IMR-90 (cell line): ENCODE measurements at regions not wholly inside any gene's neighbourhood (a gene's known extent, or its start where the extent isn't known, plus 50 kb on each side); places are given as distances from the start of the nearest gene placed in this dataset.

Source experiments
- ATAC-seq: fragments of 200-7000 bp; cut with Tn5 transposase; 2 replicates; pipeline ENCODE4 v1.9.1; 2020; ENCODE audit warnings: low read depth, mild to moderate bottlenecking, moderate library complexity
- BruUV-seq: library from RNA; stranded (reverse); fragments of 400-500 nt; replicated peaks from 2 replicates; lab custom pipeline; 2021; lab: Mats Ljungman, UMichigan
- CTCF ChIA-PET: fragments of 300-600 bp; formaldehyde crosslinking; extraction: SDS; loops from one replicate; lab custom pipeline; 2021; ENCODE audit warnings: antibody characterized with exemption; lab: Yijun Ruan, JAX
- POLR2A ChIA-PET: fragments of 300-600 bp; sonication (Branson Sonifier 250); formaldehyde crosslinking; loops from one replicate; lab custom pipeline; 2022; ENCODE audit warnings: antibody characterized with exemption; ENCODE audit not compliant: unreplicated experiment; lab: Charles Lee
- DNase-seq: peaks from one replicate; pipeline ENCODE4 v3.0.0; 2013
- H2AFZ ChIP-seq: replicated peaks from 2 replicates; pipeline ENCODE3; 2013; ENCODE audit warnings: low read length, mild to moderate bottlenecking; ENCODE audit not compliant: poor library complexity
- H2AK5ac ChIP-seq: 2 replicates; pipeline ENCODE4 v1.6.1; 2013; ENCODE audit warnings: low read depth, low read length, inconsistent platforms
- H2AK9ac ChIP-seq: replicated peaks from 2 replicates; pipeline ENCODE3; 2013; ENCODE audit warnings: mild to moderate bottlenecking, low read depth, low read length, moderate library complexity; ENCODE audit not compliant: poor library complexity
- H2BK120ac ChIP-seq: 2 replicates; pipeline ENCODE4 v1.6.1; 2013; ENCODE audit warnings: low read depth, low read length, inconsistent platforms
- H2BK15ac ChIP-seq: 3 replicates; pipeline ENCODE4 v1.6.1; 2013; ENCODE audit warnings: low read depth, low read length, inconsistent platforms
- H2BK20ac ChIP-seq: 2 replicates; pipeline ENCODE4 v1.6.1; 2013; ENCODE audit warnings: low read depth, mild to moderate bottlenecking, inconsistent platforms, low read length, moderate library complexity
- H2BK5ac ChIP-seq: 2 replicates; pipeline ENCODE4 v1.6.1; 2013; ENCODE audit warnings: mild to moderate bottlenecking, low read depth, low read length, inconsistent platforms; ENCODE audit not compliant: poor library complexity, severe bottlenecking
- H3K14ac ChIP-seq: replicated peaks from 2 replicates; pipeline ENCODE4 v1.6.1; 2013; ENCODE audit warnings: low read depth, low read length, inconsistent platforms
- H3K18ac ChIP-seq: 2 replicates; pipeline ENCODE4 v1.6.1; 2013; ENCODE audit warnings: low read depth, low read length, control low read depth
- H3K23ac ChIP-seq: 2 replicates; pipeline ENCODE4 v1.6.1; 2013; ENCODE audit warnings: low read depth, low read length, inconsistent platforms
- H3K27ac ChIP-seq: 2 replicates; pipeline ENCODE4 v1.5.1; 2013; ENCODE audit warnings: mild to moderate bottlenecking, control low read depth, low read length; ENCODE audit not compliant: insufficient read depth
- H3K27me3 ChIP-seq: 2 replicates; pipeline ENCODE4 v1.6.1; 2013; ENCODE audit warnings: low read length; ENCODE audit not compliant: control insufficient read depth, insufficient read depth
- H3K36me3 ChIP-seq: 2 replicates; pipeline ENCODE4 v1.6.1; 2013; ENCODE audit warnings: low read length, mixed read lengths; ENCODE audit not compliant: control insufficient read depth, insufficient read depth
- H3K4ac ChIP-seq: 2 replicates; pipeline ENCODE4 v1.6.1; 2013; ENCODE audit warnings: low read depth, low read length, inconsistent platforms
- H3K4me1 ChIP-seq: 2 replicates; pipeline ENCODE4 v1.6.1; 2013; ENCODE audit warnings: low read length, mixed read lengths; ENCODE audit not compliant: control insufficient read depth, insufficient read depth
- H3K4me2 ChIP-seq: 2 replicates; pipeline ENCODE4 v1.6.1; 2013; ENCODE audit warnings: low read depth, mild to moderate bottlenecking, control low read depth, low read length, moderate library complexity
- H3K4me3 ChIP-seq: 2 replicates; pipeline ENCODE4 v1.5.1; 2013; ENCODE audit warnings: low read depth, mild to moderate bottlenecking, control low read depth, low read length, moderate library complexity; ENCODE audit not compliant: insufficient read depth
- H3K56ac ChIP-seq: 2 replicates; pipeline ENCODE4 v1.6.1; 2013; ENCODE audit warnings: low read length, inconsistent platforms; ENCODE audit not compliant: insufficient read depth; ENCODE audit errors: extremely low read depth
- H3K79me1 ChIP-seq, 2 experiments: 2 replicates each; pipeline ENCODE4 v1.6.1; 2013; ENCODE audit warnings: low read length in 2 of 2, inconsistent platforms in 1 of 2, low read depth in 1 of 2
- H3K9ac ChIP-seq: 2 replicates; pipeline ENCODE4 v1.6.1; 2013; ENCODE audit warnings: low read depth, low read length, control low read depth
- H3K9me1 ChIP-seq: 2 replicates; pipeline ENCODE4 v1.6.1; 2013; ENCODE audit warnings: low read length, inconsistent platforms; ENCODE audit not compliant: insufficient read depth
- H3K9me3 ChIP-seq: 2 replicates; pipeline ENCODE4 v1.6.1; 2013; ENCODE audit warnings: low read length; ENCODE audit not compliant: control insufficient read depth, insufficient read depth
- H4K20me1 ChIP-seq: 2 replicates; pipeline ENCODE4 v1.6.1; 2013; ENCODE audit warnings: low read length, inconsistent platforms; ENCODE audit not compliant: insufficient read depth
- H4K5ac ChIP-seq: 2 replicates; pipeline ENCODE4 v1.6.1; 2013; ENCODE audit warnings: mild to moderate bottlenecking, low read depth, low read length, control low read depth
- H4K8ac ChIP-seq, 2 experiments: 2 replicates each; pipeline ENCODE4 v1.6.1; 2013; ENCODE audit warnings: low read depth in 2 of 2, low read length in 2 of 2, control low read depth in 1 of 2, inconsistent platforms in 1 of 2
- H4K91ac ChIP-seq: 2 replicates; pipeline ENCODE4 v1.6.1; 2013; ENCODE audit warnings: low read depth, low read length, inconsistent platforms; ENCODE audit not compliant: insufficient read depth
- BHLHE40 ChIP-seq: fragments of 150-350 bp; IDR thresholded peaks from 2 replicates; pipeline ENCODE4 v1.6.1; 2016; ENCODE audit warnings: mild to moderate bottlenecking, low read depth, low read length
- CEBPB ChIP-seq: IDR thresholded peaks from 2 replicates; pipeline ENCODE4 v1.6.1; 2012; ENCODE audit warnings: low read depth, low read length, improper control_type of control experiment
- NFE2L2 ChIP-seq: fragments of 150-350 bp; IDR thresholded peaks from 2 replicates; pipeline ENCODE4 v1.6.1; 2016; ENCODE audit warnings: low read depth, mild to moderate bottlenecking, low read length
- RAD21 ChIP-seq: IDR thresholded peaks from 2 replicates; pipeline ENCODE4 v1.6.1; 2012; ENCODE audit warnings: low read length, improper control_type of control experiment
- RCOR1 ChIP-seq: IDR thresholded peaks from 2 replicates; pipeline ENCODE4 v1.6.1; 2012; ENCODE audit warnings: mild to moderate bottlenecking, low read length, improper control_type of control experiment; ENCODE audit not compliant: insufficient replicate concordance
- WGBS, 2 experiments: methylation state at CpG; one replicate each; pipeline versions ENCODE4 v1.1.5 to v1.1.7; 2013; ENCODE audit warnings: missing lambda C conversion rate in 2 of 2; ENCODE audit not compliant: insufficient read length in 1 of 2; ENCODE audit errors: extremely low coverage in 2 of 2; 5-methylcytosine and 5-hydroxymethylcytosine counted together
- dilution Hi-C: fragments of 300-500 bp; cut with HindIII; formaldehyde crosslinking; loops from one replicate; pipeline ENCODE4 v1.14.3; 2018; ENCODE audit warnings: low sequenced_read_pairs; ENCODE audit not compliant: unreplicated experiment
- in situ Hi-C: fragments of 300-500 bp; cut with MboI; formaldehyde crosslinking; loops from 3 replicates; pipeline ENCODE4 v1.14.3; 2019; ENCODE audit warnings: low sequenced_read_pairs, inconsistent platforms, mixed read lengths
- intact Hi-C: fragments of 100-400 bp; cut with micrococcal nuclease; formaldehyde crosslinking; loops from 2 replicates; pipeline ENCODE4 v1.10.0; 2022
- TF ChIP-seq, protein P1 (sequence below): fragments of 150-350 bp; IDR thresholded peaks from 2 replicates; pipeline ENCODE4 v1.6.1; 2016; ENCODE audit warnings: low read depth, mild to moderate bottlenecking, low read length, moderate library complexity, borderline replicate concordance

DNA sequence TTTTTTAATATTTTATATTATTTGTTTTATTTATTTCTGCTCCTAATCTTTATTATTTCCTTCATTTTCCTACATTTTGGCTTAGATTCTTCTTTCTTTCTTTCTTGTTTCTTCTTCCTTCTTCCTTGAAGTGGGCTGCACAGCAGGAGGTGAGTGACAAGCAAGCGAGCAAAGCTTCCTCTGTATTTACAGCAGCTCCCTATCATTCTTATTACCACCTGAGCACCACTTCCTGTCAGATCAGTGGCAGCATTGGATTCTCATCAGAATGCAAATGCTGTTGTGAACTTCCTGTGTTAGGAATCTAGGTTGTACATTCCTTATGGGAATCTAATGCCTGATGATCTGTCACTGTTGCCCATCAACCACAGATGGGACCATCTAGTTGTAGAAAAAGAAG, 784.9 kb upstream of the LUZP2 start:
- CTCF ChIA-PET = interaction anchor here (1.0 kb wide), 1 partner anchor 33 kb away, joined by 3 read pairs; no protein-coding TSS in a partner anchor
- H3K79me1 ChIP-seq = no peaks in the 10 kb centered on the region
- no peak overlapping the region for H4K5ac ChIP-seq
- no peak overlapping the region for H3K9ac ChIP-seq
- H3K4me2 ChIP-seq = no peak overlapping the region
- peak overlapping the region; percentile 9 for H2AFZ ChIP-seq
- no peak overlapping the region for H2BK15ac ChIP-seq
- no peak overlapping the region for H2BK5ac ChIP-seq
- POLR2A ChIA-PET = no interaction called here
- H4K8ac ChIP-seq = no peak overlapping the region
- no CpG with 5 or more reads among the region's 1 CpG for WGBS, 2 experiments
- H3K18ac ChIP-seq = no peak overlapping the region
- H4K20me1 ChIP-seq = no peaks in the 10 kb centered on the region
- dilution Hi-C loops = no loop called here
- no peak overlapping the region for H3K4me3 ChIP-seq
- H3K27ac ChIP-seq = no peak overlapping the region
- no peak overlapping the region for H3K4ac ChIP-seq
- no peaks in the 10 kb centered on the region for H3K4me1 ChIP-seq
- H3K9me1 ChIP-seq = no peaks in the 10 kb centered on the region
- H3K14ac ChIP-seq = no peak overlapping the region
- H2AK5ac ChIP-seq = no peak overlapping the region
- no peaks in the 10 kb centered on the region for H3K27me3 ChIP-seq
- no peak overlapping the region for H2BK20ac ChIP-seq
- H3K9me3 ChIP-seq = no peaks in the 10 kb centered on the region
- H3K36me3 ChIP-seq = no peaks in the 10 kb centered on the region
- no peak overlapping the region for H4K91ac ChIP-seq
- ATAC-seq = no peak
- intact Hi-C loops = no loop called here
- in situ Hi-C loops = no loop called here
- no peak for DNase-seq
- no TSS peak for BruUV-seq
- H3K56ac ChIP-seq = no peak overlapping the region
- H2AK9ac ChIP-seq = no peak overlapping the region
- H3K23ac ChIP-seq = no peak overlapping the region
- H2BK120ac ChIP-seq = no peak overlapping the region
- TF ChIP-seq BHLHE40 (no peak), CEBPB (no peak), RCOR1 (no peak), RAD21 (no peak), NFE2L2 (no peak)
- TF ChIP-seq, protein P1, sequence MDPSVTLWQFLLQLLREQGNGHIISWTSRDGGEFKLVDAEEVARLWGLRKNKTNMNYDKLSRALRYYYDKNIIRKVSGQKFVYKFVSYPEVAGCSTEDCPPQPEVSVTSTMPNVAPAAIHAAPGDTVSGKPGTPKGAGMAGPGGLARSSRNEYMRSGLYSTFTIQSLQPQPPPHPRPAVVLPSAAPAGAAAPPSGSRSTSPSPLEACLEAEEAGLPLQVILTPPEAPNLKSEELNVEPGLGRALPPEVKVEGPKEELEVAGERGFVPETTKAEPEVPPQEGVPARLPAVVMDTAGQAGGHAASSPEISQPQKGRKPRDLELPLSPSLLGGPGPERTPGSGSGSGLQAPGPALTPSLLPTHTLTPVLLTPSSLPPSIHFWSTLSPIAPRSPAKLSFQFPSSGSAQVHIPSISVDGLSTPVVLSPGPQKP = no peak
